ENCODE measurements at regions not wholly inside any gene's neighbourhood (a gene's known extent, or its start where the extent isn't known, plus 50 kb on each side); places are given as distances from the start of the nearest gene placed in this dataset.

GRCh38 chr5:105931881-105932421, 1738.8 kb downstream of the EFNA5 start:
- Histone ChIP-seq H3K4me3 (replicated peaks in 1 of 2; ENCODE audit: low read depth in 1 of 2, low read length in 2 of 2) (no peak overlapping the region), H3K79me2 (ENCODE audit: insufficient read depth, low read length) (no peaks in the 10 kb centered on the region), H3K27ac (ENCODE audit: low read depth, low read length) (no peak overlapping the region), H3K9me2 (ENCODE audit: insufficient read depth) (no peaks in the 10 kb centered on the region), H4K20me1 (ENCODE audit: insufficient read depth) (no peaks in the 10 kb centered on the region), H3K27me3 (ENCODE audit: insufficient read depth, low read length) (no peaks in the 10 kb centered on the region), H3K4me2 (ENCODE audit: low read length) (no peak overlapping the region), H3K4me1 (ENCODE audit: control insufficient read depth in 1 of 2, insufficient read depth in 2 of 2, low read length in 2 of 2) (no peaks in the 10 kb centered on the region), H3K36me3 (ENCODE audit: control insufficient read depth in 1 of 2, insufficient read depth in 2 of 2, low read length in 2 of 2) (no peaks in the 10 kb centered on the region), H3K9ac (ENCODE audit: low read length) (no peak overlapping the region), H2AFZ (ENCODE audit: low read depth, low read length, poor library complexity, severe bottlenecking) (no peak overlapping the region), H3K9me3 (ENCODE audit: control insufficient read depth in 1 of 2, insufficient read depth in 1 of 2, low read depth in 1 of 2, low read length in 2 of 2) (no peaks in the 10 kb centered on the region)
- POLR2A ChIA-PET = no interaction called here
- RAD21 ChIA-PET (ENCODE audit: low non-redundant PET in 1 of 2, low total read pairs in 2 of 2, uncharacterized antibody in 2 of 2, unreplicated experiment in 2 of 2) = no interaction called here
- no TSS peak for BruUV-seq (replicated peaks)
- no peak for DNase-seq (ENCODE audit: low read depth, low spot score)
- intact Hi-C loops (cut with micrococcal nuclease) = no loop called here
- no peak for ATAC-seq
- TF ChIP-seq REST (IDR thresholded peaks at IDR 0.05; ENCODE audit: low read depth) (no peak), YY1 (IDR thresholded peaks at IDR 0.05; ENCODE audit: extremely low read depth, insufficient replicate concordance, low read depth, low read length) (no peak), CEBPB (IDR thresholded peaks at IDR 0.05; ENCODE audit: low read depth) (no peak)
- TF ChIP-seq, protein P1, sequence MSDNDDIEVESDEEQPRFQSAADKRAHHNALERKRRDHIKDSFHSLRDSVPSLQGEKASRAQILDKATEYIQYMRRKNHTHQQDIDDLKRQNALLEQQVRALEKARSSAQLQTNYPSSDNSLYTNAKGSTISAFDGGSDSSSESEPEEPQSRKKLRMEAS (IDR thresholded peaks at IDR 0.05) = no peak
- CTCF ChIA-PET = no interaction called here

DNA sequence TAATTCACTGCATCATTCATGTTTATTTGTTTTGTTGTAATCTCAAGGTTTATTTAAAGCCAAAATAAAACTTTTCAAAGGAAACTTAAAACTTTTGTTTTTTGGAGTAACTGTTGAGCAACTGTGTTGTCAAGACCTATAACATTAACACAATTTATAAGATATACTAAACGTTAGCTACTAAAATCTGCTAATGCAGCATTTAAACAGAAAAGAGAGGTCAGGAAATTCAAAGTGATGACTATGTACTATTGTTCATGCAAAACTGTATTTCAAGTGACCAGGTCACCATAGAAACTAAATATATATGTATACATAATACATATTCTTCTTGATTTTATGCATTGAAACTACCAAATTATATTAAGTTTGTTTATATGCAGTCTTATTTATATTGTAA, 1740.9 kb downstream of the EFNA5 start:
- Histone ChIP-seq H3K4me3 (replicated peaks in 1 of 2; ENCODE audit: low read depth in 1 of 2, low read length in 2 of 2) (no peak overlapping the region), H3K9me3 (ENCODE audit: control insufficient read depth in 1 of 2, insufficient read depth in 1 of 2, low read depth in 1 of 2, low read length in 2 of 2) (no peaks in the 10 kb centered on the region), H3K4me1 (ENCODE audit: control insufficient read depth in 1 of 2, insufficient read depth in 2 of 2, low read length in 2 of 2) (no peaks in the 10 kb centered on the region), H3K36me3 (ENCODE audit: control insufficient read depth in 1 of 2, insufficient read depth in 2 of 2, low read length in 2 of 2) (no peaks in the 10 kb centered on the region), H3K4me2 (ENCODE audit: low read length) (no peak overlapping the region), H4K20me1 (ENCODE audit: insufficient read depth) (no peaks in the 10 kb centered on the region), H3K79me2 (ENCODE audit: insufficient read depth, low read length) (no peaks in the 10 kb centered on the region), H2AFZ (ENCODE audit: low read depth, low read length, poor library complexity, severe bottlenecking) (no peak overlapping the region), H3K27me3 (ENCODE audit: insufficient read depth, low read length) (no peaks in the 10 kb centered on the region), H3K9me2 (ENCODE audit: insufficient read depth) (no peaks in the 10 kb centered on the region), H3K27ac (ENCODE audit: low read depth, low read length) (no peak overlapping the region), H3K9ac (ENCODE audit: low read length) (no peak overlapping the region)
- RAD21 ChIA-PET (ENCODE audit: low non-redundant PET in 1 of 2, low total read pairs in 2 of 2, uncharacterized antibody in 2 of 2, unreplicated experiment in 2 of 2) = no interaction called here
- TF ChIP-seq EZH2 (IDR thresholded peaks at IDR 0.05) = no peak
- DNase-seq (ENCODE audit: low read depth, low spot score) = no peak
- intact Hi-C loops (cut with micrococcal nuclease) = no loop called here
- POLR2A ChIA-PET = no interaction called here
- no peak for ATAC-seq
- CTCF ChIA-PET = no interaction called here
- BruUV-seq (replicated peaks) = no TSS peak

All from HCT116 (cell line).